Kidney (tissue), 13 donors: ENCODE measurements at regions not wholly inside any gene's neighbourhood (a gene's known extent, or its start where the extent isn't known, plus 50 kb on each side); places are given as distances from the start of the nearest gene placed in this dataset.
A peak's percentile ranks its signal among the peaks of the same experiment; 100 is the strongest.

Experiments used
- DNase-seq, 5 donors: peaks; one replicate each; pipeline ENCODE4 v3.0.0-alpha.2; 2013 to 2020
- FAIRE-seq: peaks from 2 replicates; lab custom pipeline; 2012; peaks lifted over from hg19 to GRCh38; lab: Jason Lieb, UNC
- H3K27ac ChIP-seq, 2 donors: one replicate each; pipeline ENCODE4 v1.7.0; 2013; ENCODE audit warnings: low read depth in 2 of 2, low read length in 2 of 2, inconsistent platforms in 1 of 2
- H3K27me3 ChIP-seq: one replicate; pipeline ENCODE4 v1.7.1; 2013; ENCODE audit warnings: low read length, inconsistent platforms; ENCODE audit not compliant: control insufficient read depth, insufficient read depth
- H3K36me3 ChIP-seq, 3 donors: one replicate each; pipeline versions ENCODE4 v1.7.0 to v1.7.1; 2013; ENCODE audit warnings: low read length in 3 of 3, control low read depth in 1 of 3, inconsistent platforms in 1 of 3; ENCODE audit not compliant: insufficient read depth in 3 of 3, control insufficient read depth in 2 of 3
- H3K4me1 ChIP-seq, 3 donors: one replicate each; pipeline versions ENCODE4 v1.7.0 to v1.7.1; 2013; ENCODE audit warnings: low read length in 3 of 3, inconsistent platforms in 1 of 3, low read depth in 1 of 3; ENCODE audit not compliant: control insufficient read depth in 2 of 3, insufficient read depth in 2 of 3
- H3K4me3 ChIP-seq, 3 donors: one replicate each; pipeline versions ENCODE4 v1.7.0 to v1.8.1; 2013; ENCODE audit warnings: low read length in 3 of 3, control low read depth in 1 of 3, inconsistent platforms in 1 of 3
- H3K9ac ChIP-seq, 3 donors: one replicate each; pipeline versions ENCODE4 v1.7.0 to v1.7.1; 2013; ENCODE audit warnings: low read length in 3 of 3, control low read depth in 1 of 3, inconsistent platforms in 1 of 3
- H3K9me3 ChIP-seq, 3 donors: one replicate each; pipeline versions ENCODE4 v1.7.0 to v1.7.1; 2013; ENCODE audit warnings: low read length in 3 of 3, control low read depth in 1 of 3, inconsistent platforms in 1 of 3; ENCODE audit not compliant: control insufficient read depth in 2 of 3, insufficient read depth in 1 of 3
- CTCF ChIP-seq: IDR thresholded peaks from 3 replicates; pipeline ENCODE4 v1.5.1; 2012; ENCODE audit warnings: mild to moderate bottlenecking, moderate library complexity, borderline replicate concordance; ENCODE audit not compliant: insufficient read depth; ENCODE audit errors: extremely low read depth
- intact Hi-C: fragments of 100-400 bp; cut with DNase I; formaldehyde crosslinking; loops from one replicate; pipeline ENCODE4 v1.11.1; 2022
- donor health status: control.
- donor health status: control.
- donor health status: control.
- donor health status: control.
- donor health status: control.
- donor health status: DM: yes; HTN: yes; CAD: no.
- donor health status: Normal renal cell carcinoma (clear cell type).

GRCh38 chr18:8499810-8500675 lies 109.2 kb upstream of the RAB12 start:
- DNase-seq: peak in 3 of 5 donors; percentile 53 to 56 (median 56)
- Histone ChIP-seq H3K9me3 (no peaks in the 10 kb centered on the region), H3K4me1 (peaks cover 0 to 3% (median 0%) of the 10 kb centered on the region in 3 donors), H3K9ac (no peak overlapping the region), H3K4me3 (no peak overlapping the region), H3K27me3 (no peaks in the 10 kb centered on the region), H3K27ac (no peak overlapping the region), H3K36me3 (no peaks in the 10 kb centered on the region)
- TF ChIP-seq CTCF: no peak
- no peak for FAIRE-seq
- intact Hi-C loops: no loop called here

GRCh38 chr18:8501044-8501443 lies 108.2 kb upstream of the RAB12 start:
- H3K36me3 ChIP-seq: no peaks in the 10 kb centered on the region
- H3K4me1 ChIP-seq: peaks cover 0 to 3% (median 0%) of the 10 kb centered on the region in 3 donors
- no peaks in the 10 kb centered on the region for H3K27me3 ChIP-seq
- H3K9ac ChIP-seq: no peak overlapping the region
- TF ChIP-seq CTCF: no peak
- H3K9me3 ChIP-seq: no peaks in the 10 kb centered on the region
- peak in 4 of 5 donors; percentile 54 to 90 (median 78) for DNase-seq
- no peak overlapping the region for H3K27ac ChIP-seq
- H3K4me3 ChIP-seq: no peak overlapping the region
- intact Hi-C loops: no loop called here
- FAIRE-seq: no peak

GRCh38 chr18:8503248-8503647 lies 106.0 kb upstream of the RAB12 start:
- no peak overlapping the region for H3K9ac ChIP-seq
- H3K9me3 ChIP-seq: no peaks in the 10 kb centered on the region
- no peaks in the 10 kb centered on the region for H3K36me3 ChIP-seq
- DNase-seq (peak in 1 of 5 donors; percentile 15), FAIRE-seq (no peak)
- peaks cover 0 to 3% (median 0%) of the 10 kb centered on the region in 3 donors for H3K4me1 ChIP-seq
- H3K4me3 ChIP-seq: no peak overlapping the region
- H3K27ac ChIP-seq: no peak overlapping the region
- no peaks in the 10 kb centered on the region for H3K27me3 ChIP-seq
- TF ChIP-seq CTCF: no peak
- intact Hi-C loops: no loop called here
